ENCODE measurements at regions not wholly inside any gene's neighbourhood (a gene's known extent, or its start where the extent isn't known, plus 50 kb on each side); places are given as distances from the start of the nearest gene placed in this dataset.
"Not testable (repeated sequence)": the region's sequence is repeated elsewhere in the genome, so short reads cannot be mapped to it uniquely, and the experiment has no call there.

GRCh38 chr1:120550335-120550734 is 135.5 kb downstream of the NBPF8 start:
- DNase-seq (ENCODE audit: low read depth, low spot score), result not testable (repeated sequence)

DNA sequence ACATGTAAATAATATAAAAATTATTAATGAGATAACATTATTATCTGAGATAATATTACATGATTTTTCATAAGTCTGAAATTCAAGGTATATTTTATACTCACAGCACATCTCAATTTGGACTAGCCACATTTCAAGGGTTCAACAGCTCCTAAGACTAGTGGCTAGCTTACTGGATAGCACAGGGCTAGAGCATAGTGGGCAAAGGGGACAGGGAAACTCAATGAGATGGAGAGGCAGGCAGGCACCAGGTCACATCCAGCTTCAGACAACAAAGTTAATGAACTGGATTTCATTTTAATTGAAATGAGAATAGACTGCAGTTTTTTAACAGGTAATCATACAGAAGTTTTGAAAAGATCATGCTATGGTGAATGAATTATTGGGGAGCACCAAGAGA is 137.4 kb downstream of the NBPF8 start:
- not testable (repeated sequence) for DNase-seq (ENCODE audit: low read depth, low spot score)

- DNase-seq (ENCODE audit: low read depth, low spot score), result not testable (repeated sequence)
Observed at GRCh38 chr1:120557605-120558302, 142.9 kb downstream of the NBPF8 start.

DNA sequence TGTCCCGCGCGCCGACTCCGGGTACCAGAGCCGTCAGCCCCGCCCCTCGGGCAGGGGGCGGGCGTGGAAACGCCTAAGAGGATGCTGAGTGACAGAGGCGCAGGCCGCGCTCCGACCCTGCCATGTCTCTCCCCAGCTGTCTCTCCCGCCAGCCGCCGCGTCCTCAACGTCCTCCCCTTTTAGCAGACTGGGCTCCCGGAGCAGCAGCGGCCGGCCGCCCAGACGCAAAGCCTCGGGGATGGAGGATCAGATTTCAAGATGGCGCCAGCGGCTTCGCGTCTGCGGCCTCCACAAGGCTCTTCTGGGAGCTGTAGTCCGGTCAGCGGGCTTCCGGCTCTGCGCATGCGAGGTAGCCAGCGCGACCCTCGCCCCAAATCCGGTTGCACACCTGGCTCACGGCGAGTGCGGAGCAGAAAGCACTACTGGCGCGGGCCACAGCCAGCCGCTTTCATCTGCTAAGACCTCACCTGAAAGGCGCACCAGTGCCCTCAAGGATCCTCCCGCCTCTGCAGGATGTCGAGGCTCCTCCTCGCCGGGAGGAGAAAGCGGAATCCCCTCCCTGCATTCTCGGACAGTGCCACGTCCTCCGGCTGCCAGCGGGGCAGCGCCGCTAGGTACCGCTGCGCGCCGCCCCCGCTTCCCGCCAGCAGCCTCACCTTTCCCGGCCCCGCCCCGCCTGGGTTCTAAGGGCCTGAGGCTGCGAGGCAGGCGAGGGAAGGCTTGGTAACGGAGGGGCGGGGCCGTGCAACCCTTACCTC is 143.6 kb downstream of the NBPF8 start:
- DNase-seq (ENCODE audit: low read depth, low spot score), result not testable (repeated sequence)

DNA sequence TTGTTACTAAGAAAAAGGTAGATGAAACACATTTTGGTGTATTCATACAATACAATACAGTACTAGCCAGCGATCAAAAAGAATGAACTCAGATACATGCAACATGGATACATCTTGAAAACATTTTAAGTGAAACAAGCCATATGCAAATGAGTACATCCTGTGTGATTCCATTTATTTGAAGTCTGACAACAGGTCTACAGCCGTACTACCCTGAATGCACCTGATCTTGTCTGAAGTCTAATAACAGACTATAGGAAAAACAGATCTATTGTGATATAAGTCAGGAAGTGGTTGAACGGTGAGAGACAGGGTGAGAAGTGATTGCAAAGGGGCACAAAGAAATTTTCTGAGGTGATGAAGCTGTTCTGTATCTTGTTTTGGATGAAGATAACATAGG is 146.9 kb downstream of the NBPF8 start:
- DNase-seq (ENCODE audit: low read depth, low spot score), result not testable (repeated sequence)

DNA sequence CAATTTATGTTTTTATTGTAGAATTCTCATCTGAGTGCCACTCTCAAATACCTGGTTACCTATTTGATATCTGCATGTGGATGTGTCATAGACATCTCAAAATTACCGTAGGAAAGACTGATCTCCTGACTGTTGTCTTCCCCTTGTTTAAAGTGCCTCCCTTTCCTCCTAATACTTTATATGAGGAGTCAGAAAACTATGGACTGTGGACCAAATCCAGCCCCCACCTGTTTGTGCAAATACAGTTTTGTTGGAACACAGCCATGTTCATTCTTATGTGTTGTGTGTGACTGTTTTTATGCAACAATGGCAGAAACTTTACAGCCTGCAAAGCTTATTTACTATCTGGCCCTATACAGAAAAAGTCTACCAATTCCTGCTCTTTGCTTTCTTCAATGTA is 150.6 kb downstream of the NBPF8 start:
- not testable (repeated sequence) for DNase-seq (ENCODE audit: low read depth, low spot score)

- DNase-seq (ENCODE audit: low read depth, low spot score), result not testable (repeated sequence)
Observed at GRCh38 chr1:120567620-120568019, 152.8 kb downstream of the NBPF8 start.

DNA sequence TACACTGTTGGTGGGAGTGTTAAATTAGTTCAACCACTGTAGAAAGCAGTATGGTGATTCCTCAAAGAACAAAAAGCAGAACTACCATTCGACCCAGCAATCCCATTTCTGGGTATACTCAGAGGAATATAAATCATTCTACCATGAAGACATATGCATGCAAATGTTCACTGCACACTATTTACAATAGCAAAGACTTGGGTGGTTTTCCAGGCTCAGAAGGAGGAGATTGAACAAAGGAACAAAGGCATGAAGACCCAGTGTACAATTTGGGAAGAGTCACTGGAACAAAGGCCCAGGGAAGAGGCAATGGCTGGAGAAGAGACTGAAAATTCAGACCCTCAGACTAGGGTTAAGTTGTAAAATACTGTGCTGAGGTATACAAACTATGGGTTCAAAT is 148.5 kb upstream of the NBPF26 start:
- DNase-seq (ENCODE audit: low read depth, low spot score), result not testable (repeated sequence)

- DNase-seq (ENCODE audit: low read depth, low spot score), result not testable (repeated sequence)
Observed at GRCh38 chr1:120582135-120582534, 141.6 kb upstream of the NBPF26 start.

DNA sequence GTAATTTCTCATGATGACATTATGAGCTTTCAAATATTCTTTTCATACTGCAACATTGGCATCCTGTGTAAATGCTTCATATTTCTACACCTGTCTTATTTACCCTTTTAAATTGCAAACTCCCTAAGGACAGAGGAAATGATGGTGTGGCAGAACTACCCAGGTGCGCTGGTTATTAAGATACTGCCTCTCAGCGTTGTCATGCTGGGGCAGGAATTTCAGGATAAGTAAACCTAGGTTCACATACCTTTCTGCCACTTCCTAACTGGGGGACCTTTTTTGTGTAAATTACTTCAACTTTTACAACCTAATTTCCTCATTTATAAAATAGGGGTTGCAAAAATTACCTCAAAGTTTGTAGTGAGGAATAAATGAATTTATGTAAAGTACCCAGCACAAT is 137.7 kb upstream of the NBPF26 start:
- DNase-seq (ENCODE audit: low read depth, low spot score), result not testable (repeated sequence)

GRCh38 chr1:120588811-120589210 is 134.9 kb upstream of the NBPF26 start:
- not testable (repeated sequence) for DNase-seq (ENCODE audit: low read depth, low spot score)

- not testable (repeated sequence) for DNase-seq (ENCODE audit: low read depth, low spot score)
Observed at GRCh38 chr1:120591774-120592173, 132.0 kb upstream of the NBPF26 start.

DNA sequence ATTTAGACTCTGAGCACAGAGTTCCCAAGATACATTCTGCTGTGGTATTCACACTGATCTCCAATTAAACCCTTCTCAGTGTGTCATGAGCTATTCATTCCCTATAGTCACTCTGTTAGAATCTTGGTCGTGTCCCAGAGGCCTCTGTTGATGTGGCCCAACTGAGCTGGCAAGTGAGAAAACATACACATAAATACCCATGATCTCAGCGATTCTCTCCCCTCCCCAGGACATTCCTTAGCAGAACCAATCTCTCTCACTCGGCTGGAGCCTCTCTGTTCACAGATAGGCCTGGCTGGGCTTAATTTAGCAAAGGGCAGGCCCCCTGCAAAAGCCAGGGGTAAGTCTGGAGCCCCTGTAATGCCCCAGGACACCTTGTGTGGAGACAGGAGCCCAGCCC is 130.8 kb upstream of the NBPF26 start:
- not testable (repeated sequence) for DNase-seq (ENCODE audit: low read depth, low spot score)

GRCh38 chr1:120593648-120594047 is 130.1 kb upstream of the NBPF26 start:
- DNase-seq (ENCODE audit: low read depth, low spot score), result not testable (repeated sequence)

DNA sequence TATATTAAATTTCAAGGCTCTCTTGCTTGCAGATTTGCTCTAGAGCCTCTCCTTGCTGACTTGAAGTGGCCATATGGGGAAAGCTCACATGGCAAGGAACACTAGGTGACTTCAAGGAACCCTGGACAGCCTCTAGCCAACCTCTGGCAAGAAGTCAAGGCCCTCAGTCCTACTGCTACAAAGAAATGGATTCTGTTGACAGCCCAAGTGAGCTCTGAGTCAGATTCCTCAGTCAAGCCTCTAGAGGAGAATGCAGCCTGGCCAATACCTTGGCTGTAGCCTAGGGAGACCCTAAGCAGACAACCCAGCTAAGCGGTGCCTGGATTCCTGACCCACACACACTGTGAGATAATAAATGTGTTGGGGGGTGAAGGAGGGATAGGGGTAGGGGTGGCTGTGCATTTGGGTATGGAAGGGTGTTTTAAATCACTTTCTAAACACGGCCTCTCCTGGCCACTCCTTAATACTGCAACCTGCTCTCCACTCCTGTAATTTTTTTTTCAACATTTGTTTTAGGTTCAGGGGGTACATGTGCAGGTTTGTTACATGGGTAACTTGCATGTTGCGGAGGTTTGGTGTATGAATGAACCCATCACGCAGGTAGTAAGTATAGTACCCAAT is 125.3 kb upstream of the NBPF26 start:
- not testable (repeated sequence) for DNase-seq (ENCODE audit: low read depth, low spot score)

- DNase-seq (ENCODE audit: low read depth, low spot score), result not testable (repeated sequence)
Observed at GRCh38 chr1:120599511-120599910, 124.2 kb upstream of the NBPF26 start.

- not testable (repeated sequence) for DNase-seq (ENCODE audit: low read depth, low spot score)
Observed at GRCh38 chr1:120600442-120601041, 123.2 kb upstream of the NBPF26 start.

- not testable (repeated sequence) for DNase-seq (ENCODE audit: low read depth, low spot score)
Observed at GRCh38 chr1:120607882-120608281, 115.9 kb upstream of the NBPF26 start.

- not testable (repeated sequence) for DNase-seq (ENCODE audit: low read depth, low spot score)
Observed at GRCh38 chr1:120608314-120609014, 115.3 kb upstream of the NBPF26 start.

DNA sequence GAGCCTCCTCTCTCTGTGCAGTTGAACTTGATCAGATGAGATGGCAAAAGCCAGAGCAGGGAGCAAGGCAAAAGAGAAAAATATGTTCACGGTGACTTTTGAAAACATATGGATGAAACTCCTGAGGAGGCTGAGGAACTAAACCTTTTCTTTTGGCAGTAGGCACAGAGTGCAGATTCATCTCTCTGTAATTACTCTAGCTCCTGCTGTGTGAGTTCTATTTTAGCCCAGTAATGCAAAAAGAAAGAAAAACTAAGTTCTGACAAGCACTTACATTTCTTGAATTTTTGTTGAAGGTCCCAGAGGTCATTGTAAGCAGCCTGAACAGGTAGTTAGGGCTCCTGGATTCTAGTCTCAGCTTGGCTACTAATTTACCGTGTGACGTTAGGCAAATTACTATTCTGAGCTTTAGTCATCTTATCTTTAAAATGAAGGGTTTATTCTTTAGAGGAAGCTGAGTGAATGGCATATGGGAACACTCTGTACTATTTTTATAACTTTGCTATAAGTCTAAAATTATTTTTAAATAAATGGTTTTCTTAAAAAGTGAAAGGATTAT is 114.7 kb upstream of the NBPF26 start:
- DNase-seq (ENCODE audit: low read depth, low spot score), result not testable (repeated sequence)

GRCh38 chr1:120609834-120610233 is 113.9 kb upstream of the NBPF26 start:
- DNase-seq (ENCODE audit: low read depth, low spot score), result not testable (repeated sequence)
